ENCODE measurements at regions not wholly inside any gene's neighbourhood (a gene's known extent, or its start where the extent isn't known, plus 50 kb on each side); places are given as distances from the start of the nearest gene placed in this dataset.

DNA sequence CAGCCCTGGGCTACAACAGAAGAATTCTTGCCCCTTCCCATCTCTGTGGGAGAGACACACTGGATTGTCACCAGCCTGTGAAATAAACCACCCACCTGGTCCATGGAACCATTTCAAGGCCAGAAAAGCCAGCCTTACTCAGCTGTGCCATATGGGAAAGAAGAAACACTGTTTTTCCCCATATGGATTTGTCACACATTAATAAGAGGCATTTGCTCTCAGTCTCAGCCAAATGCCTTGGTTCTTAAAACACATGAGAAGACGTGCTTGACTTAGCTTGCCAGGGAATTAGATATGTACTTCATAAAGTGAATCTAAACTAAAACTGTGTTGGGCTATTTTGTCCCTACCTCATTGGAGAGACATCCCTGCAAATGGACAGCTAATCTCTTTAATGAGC is 308.6 kb upstream of the TNP1 start:
- Histone ChIP-seq H3K36me3 (ENCODE audit: control insufficient read depth, insufficient read depth, low read length) (no peaks in the 10 kb centered on the region), H3K27me3 (ENCODE audit: control insufficient read depth, insufficient read depth, low read length) (no peaks in the 10 kb centered on the region), H3K4me3 (ENCODE audit: low read depth, low read length) (no peak overlapping the region)
- ChIA-PET CTCF (interaction anchor here (0.5 to 1.0 kb wide), 3 partner anchors 454 to 545 kb away, joined by 3 read pairs; partner anchors contain the start of gene IGFBP5), POLR2A (no interaction called here)
- TF ChIP-seq, protein P1, sequence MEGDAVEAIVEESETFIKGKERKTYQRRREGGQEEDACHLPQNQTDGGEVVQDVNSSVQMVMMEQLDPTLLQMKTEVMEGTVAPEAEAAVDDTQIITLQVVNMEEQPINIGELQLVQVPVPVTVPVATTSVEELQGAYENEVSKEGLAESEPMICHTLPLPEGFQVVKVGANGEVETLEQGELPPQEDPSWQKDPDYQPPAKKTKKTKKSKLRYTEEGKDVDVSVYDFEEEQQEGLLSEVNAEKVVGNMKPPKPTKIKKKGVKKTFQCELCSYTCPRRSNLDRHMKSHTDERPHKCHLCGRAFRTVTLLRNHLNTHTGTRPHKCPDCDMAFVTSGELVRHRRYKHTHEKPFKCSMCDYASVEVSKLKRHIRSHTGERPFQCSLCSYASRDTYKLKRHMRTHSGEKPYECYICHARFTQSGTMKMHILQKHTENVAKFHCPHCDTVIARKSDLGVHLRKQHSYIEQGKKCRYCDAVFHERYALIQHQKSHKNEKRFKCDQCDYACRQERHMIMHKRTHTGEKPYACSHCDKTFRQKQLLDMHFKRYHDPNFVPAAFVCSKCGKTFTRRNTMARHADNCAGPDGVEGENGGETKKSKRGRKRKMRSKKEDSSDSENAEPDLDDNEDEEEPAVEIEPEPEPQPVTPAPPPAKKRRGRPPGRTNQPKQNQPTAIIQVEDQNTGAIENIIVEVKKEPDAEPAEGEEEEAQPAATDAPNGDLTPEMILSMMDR (IDR thresholded peaks at IDR 0.05; ENCODE audit: insufficient read depth, low read depth, low read length), result no peak
- DNase-seq (ENCODE audit: low read depth), result peak; percentile 33

DNA sequence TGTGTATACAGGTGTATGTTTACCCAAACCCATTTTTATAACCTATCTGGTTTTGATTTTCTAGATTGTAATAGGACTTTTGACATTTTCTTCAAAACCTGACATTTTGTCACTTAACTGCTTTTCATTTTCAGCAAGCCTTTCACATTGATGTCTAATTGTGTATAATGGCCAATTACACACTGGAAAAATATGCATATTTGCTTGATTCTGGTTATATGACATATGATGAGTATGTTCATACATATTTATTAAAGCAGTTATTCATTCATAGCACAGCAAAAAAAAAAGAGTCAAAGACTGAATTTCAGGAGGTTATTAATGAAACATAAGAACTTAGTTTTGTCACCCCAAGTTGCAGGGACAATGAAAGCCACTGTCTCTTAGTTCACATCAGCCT is 307.7 kb upstream of the TNP1 start:
- no peaks in the 10 kb centered on the region for H3K27me3 ChIP-seq (ENCODE audit: control insufficient read depth, insufficient read depth, low read length)
- TF ChIP-seq, protein P1 (IDR thresholded peaks at IDR 0.05; ENCODE audit: insufficient read depth, low read depth, low read length), result no peak
- CTCF ChIA-PET, result interaction anchor here (0.6 to 1.8 kb wide), 7 partner anchors 60 to 546 kb away, joined by 3 to 8 read pairs (median 5); partner anchors contain the start of gene IGFBP5
- no peak overlapping the region for H3K4me3 ChIP-seq (ENCODE audit: low read depth, low read length)
- no peaks in the 10 kb centered on the region for H3K36me3 ChIP-seq (ENCODE audit: control insufficient read depth, insufficient read depth, low read length)
- DNase-seq (ENCODE audit: low read depth), result no peak
- POLR2A ChIA-PET, result no interaction called here

DNA sequence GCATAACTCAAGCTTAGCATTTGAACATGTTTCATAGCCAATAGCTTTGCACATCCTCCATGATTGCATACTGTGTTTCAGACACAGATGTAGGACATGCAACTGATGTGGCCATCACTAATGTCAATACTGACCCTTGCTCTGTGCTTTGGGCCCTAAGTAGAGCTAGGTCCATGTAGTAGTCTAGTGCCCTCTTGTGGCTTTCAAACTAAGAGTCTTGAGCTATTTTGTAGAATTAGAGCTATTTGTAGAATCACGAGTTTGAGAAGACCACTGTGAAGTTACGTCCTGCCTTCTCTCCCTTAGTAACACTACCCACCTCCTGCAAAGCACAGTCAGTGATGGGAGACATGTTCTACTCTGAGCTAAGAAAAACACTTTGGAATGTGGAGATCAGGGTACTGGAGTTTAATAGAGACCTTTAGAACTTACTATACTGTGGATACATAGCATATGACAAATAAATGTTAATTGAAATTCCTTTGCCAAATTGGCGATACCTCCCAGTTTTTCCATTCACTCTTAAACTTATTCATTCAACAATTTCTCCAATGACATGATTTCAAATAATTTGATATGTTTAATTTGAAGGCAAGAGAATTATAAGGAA is 306.5 kb upstream of the TNP1 start:
- CTCF ChIA-PET, result interaction anchor here (0.7 to 1.8 kb wide), 33 partner anchors 9 to 547 kb away, joined by 3 to 9 read pairs (median 3); partner anchors contain the start of gene IGFBP5

DNA sequence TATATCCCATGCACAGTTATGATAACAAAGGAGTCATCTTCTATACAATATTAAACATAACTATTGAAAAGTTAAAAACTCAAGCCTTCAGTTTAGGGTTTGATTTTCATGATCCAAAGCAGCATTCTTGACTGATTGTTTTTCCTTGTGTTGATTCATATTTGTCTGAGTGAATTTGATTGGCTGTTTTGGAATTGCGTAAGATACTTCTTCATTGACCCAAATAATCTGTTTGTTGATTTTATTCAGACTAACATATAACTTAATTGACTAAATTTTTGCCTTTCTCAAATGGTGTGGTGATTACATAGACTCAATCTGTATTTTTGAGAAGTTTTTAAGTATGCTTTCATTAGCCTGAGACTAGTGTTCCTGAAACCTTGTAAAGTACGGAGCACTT is 305.7 kb upstream of the TNP1 start:
- TF ChIP-seq, protein P1 (IDR thresholded peaks at IDR 0.05; ENCODE audit: insufficient read depth, low read depth, low read length), result no peak
- no peaks in the 10 kb centered on the region for H3K36me3 ChIP-seq (ENCODE audit: control insufficient read depth, insufficient read depth, low read length)
- no peak overlapping the region for H3K4me3 ChIP-seq (ENCODE audit: low read depth, low read length)
- H3K27me3 ChIP-seq (ENCODE audit: control insufficient read depth, insufficient read depth, low read length), result no peaks in the 10 kb centered on the region; the same call in 1 of the 2 replicates
- no peak for DNase-seq (ENCODE audit: low read depth)
- ChIA-PET POLR2A (interaction anchor here (0.6 kb wide), 1 partner anchor 9 kb away, joined by 10 read pairs; no protein-coding TSS in a partner anchor), CTCF (interaction anchor here (0.8 to 2.0 kb wide), 14 partner anchors 10 to 548 kb away, joined by 3 to 9 read pairs (median 5); no protein-coding TSS in a partner anchor)

More for the DNA sequence above, 306.5 kb upstream of the TNP1 start:
- no peak overlapping the region for H3K4me3 ChIP-seq (ENCODE audit: low read depth, low read length)
- DNase-seq (ENCODE audit: low read depth), result no peak
- no peaks in the 10 kb centered on the region; the same call in 1 of the 2 replicates for H3K27me3 ChIP-seq (ENCODE audit: control insufficient read depth, insufficient read depth, low read length)
- TF ChIP-seq, protein P1 (IDR thresholded peaks at IDR 0.05; ENCODE audit: insufficient read depth, low read depth, low read length), result peak; percentile 61
- no peaks in the 10 kb centered on the region for H3K36me3 ChIP-seq (ENCODE audit: control insufficient read depth, insufficient read depth, low read length)
- POLR2A ChIA-PET, result interaction anchor here (0.6 kb wide), 2 partner anchors 8 to 471 kb away, joined by 9 to 10 read pairs; partner anchors contain the start of gene IGFBP5

DNA sequence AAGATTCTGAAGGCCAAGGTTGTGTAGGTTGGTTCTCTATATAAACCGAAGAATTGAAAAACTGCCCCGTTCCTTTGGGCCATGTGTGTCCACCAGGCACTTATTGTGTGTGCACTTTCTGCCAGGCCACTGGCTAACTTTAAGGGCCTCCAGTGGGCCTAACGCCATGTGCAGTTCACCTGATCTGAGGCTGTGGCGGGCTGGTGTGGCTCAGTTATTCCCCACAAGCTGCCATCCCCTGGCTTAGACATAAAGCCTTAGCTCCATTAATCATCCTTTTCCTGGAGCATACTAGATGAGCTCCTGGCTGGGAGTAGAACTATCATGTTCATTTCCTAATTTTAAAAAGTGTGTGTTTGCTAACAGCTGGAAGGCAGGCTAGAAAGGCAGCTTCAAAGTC is 304.1 kb upstream of the TNP1 start:
- CTCF ChIA-PET, result interaction anchor here (0.7 to 2.0 kb wide), 3 partner anchors 9 to 477 kb away, joined by 3 to 5 read pairs (median 3); no protein-coding TSS in a partner anchor
- TF ChIP-seq, protein P1 (IDR thresholded peaks at IDR 0.05; ENCODE audit: insufficient read depth, low read depth, low read length), result no peak
- DNase-seq (ENCODE audit: low read depth), result no peak

More for the DNA sequence above, 304.1 kb upstream of the TNP1 start:
- Histone ChIP-seq H3K4me3 (ENCODE audit: low read depth, low read length) (no peak overlapping the region), H3K27me3 (ENCODE audit: control insufficient read depth, insufficient read depth, low read length) (no peaks in the 10 kb centered on the region; the same call in 1 of the 2 replicates), H3K36me3 (ENCODE audit: control insufficient read depth, insufficient read depth, low read length) (no peaks in the 10 kb centered on the region)
- POLR2A ChIA-PET, result no interaction called here

Data from BJ (cell line).